HG03520 (cell line): ENCODE measurements at regions not wholly inside any gene's neighbourhood (a gene's known extent, or its start where the extent isn't known, plus 50 kb on each side); places are given as distances from the start of the nearest gene placed in this dataset.
"Not testable (repeated sequence)": the region's sequence is repeated elsewhere in the genome, so short reads cannot be mapped to it uniquely, and the experiment has no call there.

ENCODE experiments used
- ATAC-seq: cut with Tn5 transposase; IDR thresholded peaks from one replicate; pipeline ENCODE4 v1.9.1; 2021; ENCODE audit warnings: mild to moderate bottlenecking, moderate library complexity; ENCODE audit not compliant: unreplicated experiment

- no peak for ATAC-seq
Observed at GRCh38 chr4:125573368-125573767, 258.6 kb downstream of the FAT4 start.

GRCh38 chr4:125573786-125574185 is 259.0 kb downstream of the FAT4 start:
- no peak for ATAC-seq

DNA sequence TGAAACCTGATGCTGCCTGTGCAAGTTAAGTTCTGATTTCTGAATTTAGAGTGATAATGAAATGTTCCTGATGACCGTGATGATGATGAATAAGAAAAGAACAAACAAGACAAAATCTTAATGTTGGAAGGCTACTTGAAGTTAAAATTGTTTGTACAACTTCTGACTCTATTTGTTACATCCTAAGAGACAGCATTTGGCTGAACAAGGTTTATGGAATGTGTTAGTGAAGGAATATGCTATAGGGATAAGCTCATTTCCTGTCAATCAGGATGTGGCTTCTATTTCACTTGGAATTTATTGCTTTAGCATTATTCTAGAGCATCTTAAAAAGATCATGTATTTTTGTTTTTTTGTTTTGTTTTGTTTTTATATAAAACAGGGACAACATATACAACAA is 267.5 kb downstream of the FAT4 start:
- ATAC-seq: no peak

DNA sequence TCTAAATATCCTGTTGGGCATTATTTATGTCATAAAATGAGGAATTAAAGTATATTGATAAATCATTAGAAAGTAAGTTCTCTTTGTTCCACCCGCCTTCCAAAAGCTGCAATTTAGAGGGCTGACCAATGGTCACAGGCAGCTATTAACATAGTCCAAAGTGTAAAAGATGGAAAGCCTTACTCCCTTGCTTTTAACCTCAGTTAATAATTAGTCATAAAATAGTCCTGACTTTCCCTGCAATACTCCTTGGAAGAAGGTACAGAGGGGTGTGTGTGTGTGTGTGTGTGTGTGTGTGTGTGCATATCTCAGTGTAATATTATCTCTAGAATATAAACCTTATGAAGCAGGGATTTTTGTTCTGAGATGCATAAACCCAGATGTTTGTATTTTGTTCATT is 275.4 kb downstream of the FAT4 start:
- ATAC-seq: no peak

GRCh38 chr4:125591290-125591689 is 276.5 kb downstream of the FAT4 start:
- ATAC-seq: no peak

DNA sequence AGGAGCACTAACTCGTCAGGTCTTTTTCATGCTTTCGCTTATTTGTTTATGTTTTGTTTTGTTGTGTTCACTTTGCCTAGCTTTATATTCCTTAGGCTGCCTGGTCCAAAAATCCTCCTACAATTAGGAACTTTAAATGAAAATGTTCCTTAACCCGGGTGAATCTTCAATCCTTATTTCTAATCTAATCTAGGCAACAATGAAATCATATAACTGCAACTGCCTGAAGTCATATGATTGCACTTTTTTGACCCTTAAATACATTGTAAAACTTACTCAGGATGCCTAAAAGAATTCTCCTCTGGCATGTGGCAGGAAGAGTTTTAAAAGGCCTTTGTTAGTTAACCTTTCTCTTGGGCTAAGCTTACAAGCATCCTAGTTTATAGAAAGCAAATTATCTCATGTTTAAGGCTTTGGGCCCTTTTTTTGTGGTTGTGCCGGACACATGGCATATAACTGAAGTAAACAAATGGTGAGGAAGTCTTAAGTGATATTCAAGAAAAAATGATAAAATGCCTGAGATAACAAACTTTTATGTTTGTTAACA is 279.4 kb downstream of the FAT4 start:
- ATAC-seq: no peak

DNA sequence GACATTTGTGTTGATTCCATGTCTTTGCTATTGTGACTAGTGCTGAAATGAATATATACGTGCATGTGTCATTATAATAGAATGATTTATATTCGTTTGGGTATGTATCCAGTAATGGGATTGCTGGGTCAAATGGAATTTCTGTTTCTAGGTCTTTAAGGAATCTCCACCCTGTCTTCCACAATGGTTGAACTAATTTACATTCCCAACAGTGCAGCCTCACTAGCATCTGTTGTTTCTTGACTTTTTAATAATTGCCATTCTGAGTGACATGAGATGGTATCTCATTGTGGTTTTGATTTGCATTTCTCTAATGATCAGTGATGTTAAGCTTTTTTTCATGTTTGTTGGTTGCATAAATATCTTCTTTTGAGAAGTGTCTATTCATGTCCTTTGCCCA is 291.2 kb downstream of the FAT4 start:
- ATAC-seq: not testable (repeated sequence)

DNA sequence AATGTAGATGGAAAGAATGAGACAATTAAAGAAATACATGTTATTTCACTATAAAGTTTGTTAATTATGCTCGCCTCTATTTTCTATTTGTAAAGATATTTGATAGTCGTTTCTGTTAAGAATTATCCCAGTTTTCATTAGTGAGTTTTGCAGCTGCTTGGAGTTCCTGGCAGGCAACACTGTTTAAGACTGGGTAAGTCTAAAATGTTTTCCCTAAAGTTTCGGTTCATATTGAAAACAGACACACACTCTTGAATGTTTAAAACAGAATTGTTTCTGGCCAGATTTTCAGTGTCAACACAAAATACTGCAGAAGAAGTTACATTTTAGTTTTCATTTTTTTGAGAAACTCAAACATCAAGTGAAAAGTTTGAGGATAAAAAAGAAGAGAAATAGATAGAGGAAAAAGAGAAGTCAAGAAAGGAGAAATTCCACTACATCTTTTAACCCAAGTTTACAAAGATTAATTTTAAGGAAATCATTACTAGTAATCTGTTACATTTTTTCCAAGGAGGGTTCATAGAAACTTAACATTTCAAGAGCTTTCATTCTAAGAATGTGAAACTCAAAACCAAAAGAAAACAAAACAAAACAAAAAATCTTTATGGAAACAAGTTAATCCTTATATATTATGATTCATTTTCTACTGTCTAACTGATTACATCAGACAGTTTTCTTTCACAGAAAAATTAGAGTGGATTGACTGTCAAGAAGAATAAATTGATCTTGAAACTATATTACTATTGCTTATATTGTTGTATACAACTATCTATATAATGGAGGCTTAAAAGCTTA is 305.5 kb downstream of the FAT4 start:
- ATAC-seq: no peak

GRCh38 chr4:125624951-125625350 is 310.2 kb downstream of the FAT4 start:
- ATAC-seq: no peak

GRCh38 chr4:125626946-125627345 is 312.2 kb downstream of the FAT4 start:
- no peak for ATAC-seq

- ATAC-seq: no peak
Observed at GRCh38 chr4:125639182-125639621, 324.4 kb downstream of the FAT4 start.

- no peak for ATAC-seq
Observed at GRCh38 chr4:125641611-125642010, 326.9 kb downstream of the FAT4 start.

DNA sequence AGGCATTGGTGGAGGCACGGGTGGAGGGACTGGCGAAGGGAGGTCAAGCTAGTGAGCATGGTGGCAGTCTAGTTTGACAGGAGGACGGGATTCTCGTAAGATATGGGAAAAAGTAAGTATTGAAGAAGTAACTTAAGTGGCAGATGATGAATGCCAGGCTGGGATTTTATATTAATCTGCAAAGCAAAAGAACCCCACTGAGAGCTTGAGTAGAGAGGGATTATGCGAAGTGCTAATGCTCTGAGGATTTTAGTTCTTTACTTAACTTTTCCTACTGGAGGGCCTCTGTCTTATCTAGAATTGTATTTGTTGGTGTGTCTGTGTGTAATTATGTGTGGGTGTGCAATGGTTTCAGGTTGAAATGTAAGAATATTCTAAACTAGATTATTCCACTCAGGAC is 327.9 kb downstream of the FAT4 start:
- ATAC-seq: no peak

- ATAC-seq: no peak
Observed at GRCh38 chr4:125649452-125649851, 334.7 kb downstream of the FAT4 start.

GRCh38 chr4:125650557-125650956 is 335.8 kb downstream of the FAT4 start:
- no peak for ATAC-seq

DNA sequence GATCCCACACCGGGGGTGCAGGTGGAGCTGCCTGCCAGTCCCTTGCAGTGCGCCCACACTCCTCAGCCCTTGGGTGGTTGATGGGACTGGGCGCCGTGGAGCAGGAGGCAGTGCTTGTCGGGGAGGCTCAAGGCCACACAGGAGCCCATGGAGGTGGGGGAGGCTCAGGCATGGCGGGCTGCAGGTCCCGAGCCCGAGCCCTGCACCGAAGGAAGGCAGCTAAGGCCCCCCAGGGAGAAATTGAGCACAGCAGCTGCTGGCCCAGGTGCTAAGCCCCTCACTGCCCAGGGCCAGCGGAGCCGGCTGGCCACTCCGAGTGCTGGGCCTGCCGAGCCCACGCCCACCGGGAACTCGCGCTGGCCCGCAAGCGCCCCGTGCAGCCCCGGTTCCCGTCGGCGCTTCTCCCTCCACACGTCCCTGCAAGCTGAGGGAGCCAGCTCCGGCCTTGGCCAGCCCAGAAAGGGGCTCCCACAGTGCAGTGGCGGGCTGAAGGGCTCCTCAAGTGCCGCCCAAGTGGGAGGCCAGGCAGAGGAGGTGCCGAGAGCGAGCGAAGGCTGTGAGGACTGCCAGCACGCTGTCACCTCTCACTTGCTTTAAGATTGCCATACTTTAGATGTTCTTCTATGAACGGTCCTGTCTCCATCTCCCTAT is 337.1 kb downstream of the FAT4 start:
- not testable (repeated sequence) for ATAC-seq

GRCh38 chr4:125658773-125659172 is 344.0 kb downstream of the FAT4 start:
- no peak for ATAC-seq

- ATAC-seq: no peak
Observed at GRCh38 chr4:125663896-125664767, 349.4 kb downstream of the FAT4 start.

DNA sequence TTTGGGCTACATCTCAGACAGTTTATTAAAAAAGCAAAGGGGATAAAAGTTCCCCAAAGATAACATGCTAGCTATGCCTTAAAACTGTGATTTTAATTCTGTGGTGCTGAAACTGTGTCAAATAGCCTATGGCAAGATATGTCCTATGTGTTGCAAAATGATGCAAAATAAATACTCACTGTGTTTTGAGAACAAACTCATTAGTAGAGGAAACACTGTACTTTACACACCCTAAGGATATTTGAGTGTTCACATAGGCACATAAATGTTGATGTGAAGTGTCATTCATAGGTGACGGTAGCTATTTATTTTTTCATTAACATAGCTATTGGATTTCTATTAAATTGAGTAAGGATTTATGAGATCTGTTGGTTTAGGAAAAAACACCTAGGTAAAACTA is 351.9 kb downstream of the FAT4 start:
- no peak for ATAC-seq

- no peak for ATAC-seq
Observed at GRCh38 chr4:125676156-125676555, 361.4 kb downstream of the FAT4 start.

- ATAC-seq: no peak
Observed at GRCh38 chr4:125676583-125676982, 361.8 kb downstream of the FAT4 start.
